ENCODE measurements at regions not wholly inside any gene's neighbourhood (a gene's known extent, or its start where the extent isn't known, plus 50 kb on each side); places are given as distances from the start of the nearest gene placed in this dataset.

- TF ChIP-seq FOXM1 (IDR thresholded peaks at IDR 0.05; ENCODE audit: low read depth) (no peak), PBX3 (IDR thresholded peaks at IDR 0.05) (no peak), EP300 (IDR thresholded peaks at IDR 0.05; ENCODE audit: borderline replicate concordance in 1 of 2, low read depth in 1 of 2, low read length in 1 of 2) (no peak), RXRA (IDR thresholded peaks at IDR 0.05; ENCODE audit: borderline replicate concordance, low read depth) (no peak), REST (IDR thresholded peaks at IDR 0.05; ENCODE audit: low read depth, low read length) (no peak), MXI1 (IDR thresholded peaks at IDR 0.05; ENCODE audit: low read depth, low read length) (no peak), CTCF (IDR thresholded peaks at IDR 0.05) (no peak), GABPA (IDR thresholded peaks at IDR 0.05; ENCODE audit: low read depth) (no peak), YY1 (IDR thresholded peaks at IDR 0.05; ENCODE audit: low read depth) (no peak), EZH2phosphoT487 (IDR thresholded peaks at IDR 0.05; ENCODE audit: borderline replicate concordance, low read depth) (no peak), NRF1 (IDR thresholded peaks at IDR 0.05; ENCODE audit: low read depth, low read length) (no peak), TCF12 (IDR thresholded peaks at IDR 0.05) (no peak), CHD2 (IDR thresholded peaks at IDR 0.05; ENCODE audit: low read length, partially characterized antibody) (no peak), SMC3 (IDR thresholded peaks at IDR 0.05; ENCODE audit: low read depth, low read length) (no peak)
Observed at GRCh38 chr15:69701198-69701597, 248.6 kb downstream of the RPLP1 start.

Measured in SK-N-SH (cell line).